T-helper 22 cell (primary cell): ENCODE measurements at regions not wholly inside any gene's neighbourhood (a gene's known extent, or its start where the extent isn't known, plus 50 kb on each side); places are given as distances from the start of the nearest gene placed in this dataset.

ENCODE experiments used
- DNase-seq: peaks from one replicate; pipeline ENCODE4 v3.0.0-alpha.2; 2020; ENCODE audit warnings: low read depth

- no peak for DNase-seq
These were observed 477.7 kb downstream of the TAF11L14 start for GRCh38 chr5:18111906-18112465.

GRCh38 chr5:18113721-18114120, 479.5 kb downstream of the TAF11L14 start:
- no peak for DNase-seq

- no peak for DNase-seq
These were observed 480.0 kb downstream of the TAF11L14 start for GRCh38 chr5:18114151-18114757.

GRCh38 chr5:18117968-18118367, 483.7 kb downstream of the TAF11L14 start:
- no peak for DNase-seq

- DNase-seq, result no peak
These were observed 485.0 kb downstream of the TAF11L14 start for GRCh38 chr5:18119156-18119785.

GRCh38 chr5:18141222-18141621, 507.0 kb downstream of the TAF11L14 start:
- DNase-seq, result no peak

- DNase-seq, result no peak
These were observed 508.6 kb downstream of the TAF11L14 start for GRCh38 chr5:18142831-18143230.

GRCh38 chr5:18152671-18153070, 518.4 kb downstream of the TAF11L14 start:
- DNase-seq, result no peak

GRCh38 chr5:18158166-18158565, 523.9 kb downstream of the TAF11L14 start:
- no peak for DNase-seq

- no peak for DNase-seq
These were observed 525.1 kb downstream of the TAF11L14 start for GRCh38 chr5:18159331-18159730.

GRCh38 chr5:18171684-18172083, 537.4 kb downstream of the TAF11L14 start:
- DNase-seq, result no peak

GRCh38 chr5:18179579-18179978, 545.3 kb downstream of the TAF11L14 start:
- no peak for DNase-seq

GRCh38 chr5:18181575-18181974, 547.3 kb downstream of the TAF11L14 start:
- no peak for DNase-seq

- no peak for DNase-seq
These were observed 561.6 kb downstream of the TAF11L14 start for GRCh38 chr5:18195910-18196309.

GRCh38 chr5:18197734-18198133, 563.5 kb downstream of the TAF11L14 start:
- no peak for DNase-seq

GRCh38 chr5:18202164-18202563, 567.9 kb downstream of the TAF11L14 start:
- no peak for DNase-seq

- no peak for DNase-seq
These were observed 569.0 kb downstream of the TAF11L14 start for GRCh38 chr5:18203296-18203695.

GRCh38 chr5:18213666-18214065, 579.4 kb downstream of the TAF11L14 start:
- DNase-seq, result no peak

- no peak for DNase-seq
These were observed 581.8 kb downstream of the TAF11L14 start for GRCh38 chr5:18216016-18216415.

- no peak for DNase-seq
These were observed 582.5 kb downstream of the TAF11L14 start for GRCh38 chr5:18216729-18217128.

- no peak for DNase-seq
These were observed 585.0 kb downstream of the TAF11L14 start for GRCh38 chr5:18219241-18219640.

GRCh38 chr5:18220631-18221030, 586.4 kb downstream of the TAF11L14 start:
- DNase-seq, result no peak

- no peak for DNase-seq
These were observed 602.1 kb downstream of the TAF11L14 start for GRCh38 chr5:18236386-18236785.

- no peak for DNase-seq
These were observed 604.1 kb downstream of the TAF11L14 start for GRCh38 chr5:18238321-18238720.
